ENCODE measurements at regions not wholly inside any gene's neighbourhood (a gene's known extent, or its start where the extent isn't known, plus 50 kb on each side); places are given as distances from the start of the nearest gene placed in this dataset.

DNA sequence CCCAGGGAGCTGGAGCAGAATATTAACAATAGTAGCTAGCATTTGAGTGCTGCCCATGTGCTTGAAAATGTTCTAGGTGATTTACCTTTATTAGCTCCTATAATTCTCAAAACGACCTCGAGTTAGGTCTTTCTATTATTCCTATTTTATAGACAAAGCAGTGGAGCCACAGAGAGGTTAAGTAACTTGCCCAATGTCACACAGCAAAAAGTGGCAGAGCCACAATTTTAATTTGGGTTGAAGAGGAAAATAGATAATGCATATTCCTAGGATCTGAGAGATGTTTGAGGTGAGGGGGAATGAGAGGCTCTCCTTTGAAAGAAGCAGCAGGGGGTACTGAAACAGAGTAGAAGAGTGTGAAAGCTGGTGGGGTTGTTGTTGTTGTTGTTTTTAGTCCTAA, 354.5 kb upstream of the SLC35B3 start:
- Mint-ChIP-seq H3K27me3 (no peaks in the 10 kb centered on the region), H3K4me1 (no peaks in the 10 kb centered on the region), H3K27ac (no peak overlapping the region), H3K9me3 (peaks cover 0 to 28% (median 13%) of the 10 kb centered on the region in 8 donors), H3K36me3 (no peaks in the 10 kb centered on the region), H3K4me3 (no peak overlapping the region)
- H3K4me3 ChIP-seq (ENCODE audit: low read length in 2 of 2), result no peak overlapping the region
- H3K4me1 ChIP-seq (ENCODE audit: insufficient read depth, low read length), result no peaks in the 10 kb centered on the region
- intact Hi-C loops (cut with micrococcal nuclease), result no loop called here
- no peak overlapping the region for H3K27ac ChIP-seq (ENCODE audit: low read depth, low read length)
- POLR2A ChIA-PET (ENCODE audit: partially characterized antibody), result no interaction called here
- no peaks in the 10 kb centered on the region for H3K36me3 ChIP-seq (ENCODE audit: insufficient read depth, low read length)
- CTCF ChIA-PET (ENCODE audit: partially characterized antibody), result no interaction called here
- H3K9me3 ChIP-seq (ENCODE audit: control insufficient read depth in 1 of 2, low read length in 2 of 2), result no peaks in the 10 kb centered on the region
- DNase-seq, result no peak
- H3K27me3 ChIP-seq (ENCODE audit: insufficient read depth, low read length), result no peaks in the 10 kb centered on the region

DNA sequence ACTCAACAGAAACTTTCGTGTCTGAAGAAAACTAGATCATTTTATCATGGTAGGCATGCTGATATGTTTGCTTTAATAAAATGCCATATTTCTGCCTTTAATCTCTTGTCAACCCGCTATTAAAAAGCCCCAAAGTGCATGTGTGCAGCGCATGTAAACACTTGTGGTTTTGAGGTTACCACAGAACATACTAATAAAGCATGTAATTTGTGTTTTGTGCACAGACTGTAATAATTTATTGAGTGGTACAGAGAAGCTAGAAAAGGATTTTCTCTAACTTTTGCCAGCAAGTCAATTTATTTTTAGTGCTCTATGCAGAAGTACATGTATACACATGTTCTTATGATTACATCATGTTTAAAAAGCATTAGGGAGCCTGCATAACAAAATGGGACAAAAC, 349.9 kb upstream of the SLC35B3 start:
- no peak overlapping the region for H3K27ac ChIP-seq (ENCODE audit: low read depth, low read length)
- no peaks in the 10 kb centered on the region for H3K4me1 ChIP-seq (ENCODE audit: insufficient read depth, low read length)
- Mint-ChIP-seq H3K27ac (no peak overlapping the region), H3K36me3 (no peaks in the 10 kb centered on the region), H3K9me3 (peaks cover 0 to 23% (median 11%) of the 10 kb centered on the region in 8 donors), H3K4me1 (no peaks in the 10 kb centered on the region), H3K4me3 (no peak overlapping the region), H3K27me3 (no peaks in the 10 kb centered on the region)
- H3K4me3 ChIP-seq (ENCODE audit: low read length in 2 of 2), result no peak overlapping the region
- H3K36me3 ChIP-seq (ENCODE audit: insufficient read depth, low read length), result no peaks in the 10 kb centered on the region
- ChIA-PET POLR2A (ENCODE audit: partially characterized antibody) (no interaction called here), CTCF (ENCODE audit: partially characterized antibody) (interaction anchor here (1.3 kb wide), 1 partner anchor 36 kb away, joined by 3 read pairs; no protein-coding TSS in a partner anchor)
- no peaks in the 10 kb centered on the region for H3K9me3 ChIP-seq (ENCODE audit: control insufficient read depth in 1 of 2, low read length in 2 of 2)
- no peak for DNase-seq
- H3K27me3 ChIP-seq (ENCODE audit: insufficient read depth, low read length), result no peaks in the 10 kb centered on the region
- intact Hi-C loops (cut with micrococcal nuclease), result no loop called here

DNA sequence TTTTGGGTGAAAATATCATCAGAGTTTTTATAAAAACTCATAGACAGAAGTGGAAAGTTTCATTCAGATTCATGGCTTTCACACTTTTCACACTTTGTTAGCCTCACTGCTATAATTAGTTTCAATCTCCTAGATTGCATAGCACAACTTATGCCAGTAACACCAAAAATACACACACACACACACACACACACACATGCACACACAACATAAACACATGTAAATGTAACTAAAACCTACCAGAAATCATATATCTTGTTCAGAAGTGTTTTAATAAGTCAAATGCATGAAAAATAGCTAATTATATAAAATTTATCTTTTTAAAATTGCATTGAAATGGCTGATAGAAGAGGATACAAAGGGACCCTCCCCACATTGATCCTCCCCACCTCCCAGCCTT, 347.8 kb upstream of the SLC35B3 start:
- H3K9me3 ChIP-seq (ENCODE audit: control insufficient read depth in 1 of 2, low read length in 2 of 2), result peaks cover 0 to 3% of the 10 kb centered on the region in 2 donors
- H3K4me1 ChIP-seq (ENCODE audit: insufficient read depth, low read length), result no peaks in the 10 kb centered on the region
- no peaks in the 10 kb centered on the region for H3K36me3 Mint-ChIP-seq
- H3K36me3 ChIP-seq (ENCODE audit: insufficient read depth, low read length), result no peaks in the 10 kb centered on the region
- ChIA-PET POLR2A (ENCODE audit: partially characterized antibody) (no interaction called here), CTCF (ENCODE audit: partially characterized antibody) (no interaction called here)
- no peak for DNase-seq
- intact Hi-C loops (cut with micrococcal nuclease), result no loop called here
- H3K4me3 ChIP-seq (ENCODE audit: low read length in 2 of 2), result no peak overlapping the region
- H3K4me3 Mint-ChIP-seq, result no peak overlapping the region
- no peak overlapping the region for H3K27ac Mint-ChIP-seq
- H3K4me1 Mint-ChIP-seq, result no peaks in the 10 kb centered on the region
- peaks cover 0 to 26% (median 10%) of the 10 kb centered on the region in 8 donors for H3K9me3 Mint-ChIP-seq
- H3K27me3 ChIP-seq (ENCODE audit: insufficient read depth, low read length), result no peaks in the 10 kb centered on the region
- no peak overlapping the region for H3K27ac ChIP-seq (ENCODE audit: low read depth, low read length)
- H3K27me3 Mint-ChIP-seq, result no peaks in the 10 kb centered on the region

DNA sequence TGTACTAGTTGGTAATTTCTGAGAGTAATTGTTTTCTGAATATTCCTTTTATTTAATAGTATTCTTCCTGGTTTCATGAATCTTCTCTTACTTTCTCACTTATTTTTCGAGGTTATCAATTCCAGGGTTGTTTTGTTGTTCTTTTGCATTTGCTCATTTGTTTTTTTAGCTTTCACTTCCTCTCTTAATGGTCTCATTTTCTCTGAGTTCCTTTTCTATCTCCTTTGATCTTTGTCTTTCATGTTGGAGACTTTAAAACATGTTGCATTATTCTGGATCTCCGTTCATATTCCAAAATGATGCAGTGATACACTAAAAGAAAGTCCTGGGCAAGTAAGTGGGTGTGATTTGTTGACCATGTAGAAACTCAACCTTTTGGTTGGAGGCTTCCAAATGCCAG, 345.3 kb upstream of the SLC35B3 start:
- H3K27me3 Mint-ChIP-seq, result no peaks in the 10 kb centered on the region
- Histone ChIP-seq H3K27me3 (ENCODE audit: insufficient read depth, low read length) (no peaks in the 10 kb centered on the region), H3K4me1 (ENCODE audit: insufficient read depth, low read length) (no peaks in the 10 kb centered on the region), H3K4me3 (ENCODE audit: low read length in 2 of 2) (no peak overlapping the region), H3K27ac (ENCODE audit: low read depth, low read length) (no peak overlapping the region), H3K9me3 (ENCODE audit: control insufficient read depth in 1 of 2, low read length in 2 of 2) (peaks cover 0 to 3% of the 10 kb centered on the region in 2 donors), H3K36me3 (ENCODE audit: insufficient read depth, low read length) (no peaks in the 10 kb centered on the region)
- peaks cover 0 to 32% (median 15%) of the 10 kb centered on the region in 8 donors for H3K9me3 Mint-ChIP-seq
- H3K4me3 Mint-ChIP-seq, result no peak overlapping the region
- intact Hi-C loops (cut with micrococcal nuclease), result no loop called here
- no peaks in the 10 kb centered on the region for H3K36me3 Mint-ChIP-seq
- ChIA-PET CTCF (ENCODE audit: partially characterized antibody) (no interaction called here), POLR2A (ENCODE audit: partially characterized antibody) (no interaction called here)
- H3K4me1 Mint-ChIP-seq, result no peaks in the 10 kb centered on the region
- DNase-seq, result no peak
- no peak overlapping the region for H3K27ac Mint-ChIP-seq

DNA sequence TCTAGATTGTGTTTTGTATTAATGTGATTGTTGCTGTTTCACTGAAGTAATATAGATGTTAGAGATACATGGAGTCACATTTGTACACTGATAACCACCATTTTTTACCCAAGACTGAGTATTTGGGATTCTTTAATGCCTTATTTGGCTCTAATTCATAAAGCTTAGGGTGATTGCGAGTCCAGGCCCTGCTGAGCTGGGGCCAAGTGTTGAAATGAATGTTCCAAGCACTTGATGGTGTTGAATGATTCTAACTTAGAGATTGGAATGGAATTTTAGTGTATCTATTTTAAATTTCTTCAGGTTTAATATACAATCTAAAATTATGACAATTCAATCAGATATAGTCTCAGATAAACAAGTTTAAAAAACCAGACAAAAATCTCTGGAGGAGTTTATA, 329.4 kb upstream of the SLC35B3 start:
- H3K4me3 ChIP-seq (ENCODE audit: low read length in 2 of 2), result no peak overlapping the region
- no peaks in the 10 kb centered on the region for H3K36me3 Mint-ChIP-seq
- H3K9me3 Mint-ChIP-seq, result peaks cover 0 to 5% (median 3%) of the 10 kb centered on the region in 8 donors
- no peaks in the 10 kb centered on the region for H3K9me3 ChIP-seq (ENCODE audit: control insufficient read depth in 1 of 2, low read length in 2 of 2)
- ChIA-PET POLR2A (ENCODE audit: partially characterized antibody) (no interaction called here), CTCF (ENCODE audit: partially characterized antibody) (no interaction called here)
- H3K4me3 Mint-ChIP-seq, result no peak overlapping the region
- H3K36me3 ChIP-seq (ENCODE audit: insufficient read depth, low read length), result no peaks in the 10 kb centered on the region
- no peaks in the 10 kb centered on the region for H3K4me1 ChIP-seq (ENCODE audit: insufficient read depth, low read length)
- H3K27ac Mint-ChIP-seq, result no peak overlapping the region
- DNase-seq, result no peak
- H3K4me1 Mint-ChIP-seq, result no peaks in the 10 kb centered on the region
- no peak overlapping the region for H3K27ac ChIP-seq (ENCODE audit: low read depth, low read length)
- no peaks in the 10 kb centered on the region for H3K27me3 Mint-ChIP-seq
- H3K27me3 ChIP-seq (ENCODE audit: insufficient read depth, low read length), result no peaks in the 10 kb centered on the region
- intact Hi-C loops (cut with micrococcal nuclease), result no loop called here

DNA sequence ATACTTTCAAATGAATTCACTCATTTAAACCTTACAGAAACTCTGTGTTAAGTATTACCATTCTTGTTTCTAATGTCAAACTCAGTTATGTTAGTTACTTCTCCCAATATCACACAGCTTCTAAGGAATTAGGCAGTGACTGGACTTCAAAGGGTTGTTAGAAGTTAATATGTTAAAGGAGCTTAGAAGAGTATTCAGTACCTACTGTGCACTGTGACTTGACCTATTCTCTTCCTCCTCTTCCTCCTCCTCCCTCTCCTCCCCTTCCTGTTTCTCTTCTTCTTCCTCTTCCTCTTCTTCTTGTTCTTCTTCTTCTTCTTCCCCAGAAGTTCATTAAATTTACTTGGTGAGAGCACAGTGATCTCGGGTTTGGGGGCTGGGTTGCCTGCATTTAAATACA, 325.6 kb upstream of the SLC35B3 start:
- CTCF ChIA-PET (ENCODE audit: partially characterized antibody), result no interaction called here

DNA sequence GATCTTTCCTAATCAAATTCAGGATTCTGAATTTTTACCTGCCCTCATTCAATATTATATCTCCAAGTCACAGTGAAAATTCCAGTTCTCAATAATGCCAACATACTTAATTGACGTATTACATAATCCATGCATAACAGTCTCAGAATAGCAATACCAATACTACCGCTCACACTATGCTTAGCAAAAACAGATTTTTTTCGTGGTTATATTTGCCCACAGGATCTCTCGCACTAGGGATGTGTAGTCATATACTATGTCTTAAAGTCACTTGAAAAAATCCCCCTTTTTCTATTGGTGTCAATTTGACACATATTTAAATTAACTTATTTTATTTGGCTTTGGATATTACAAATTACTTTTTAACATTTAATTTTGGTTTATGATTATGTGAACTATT, 323.1 kb upstream of the SLC35B3 start:
- DNase-seq, result no peak
- Histone ChIP-seq H3K4me3 (ENCODE audit: low read length in 2 of 2) (no peak overlapping the region), H3K9me3 (ENCODE audit: control insufficient read depth in 1 of 2, low read length in 2 of 2) (no peaks in the 10 kb centered on the region), H3K27me3 (ENCODE audit: insufficient read depth, low read length) (no peaks in the 10 kb centered on the region), H3K27ac (ENCODE audit: low read depth, low read length) (no peak overlapping the region), H3K36me3 (ENCODE audit: insufficient read depth, low read length) (no peaks in the 10 kb centered on the region), H3K4me1 (ENCODE audit: insufficient read depth, low read length) (no peaks in the 10 kb centered on the region)
- Mint-ChIP-seq H3K4me1 (no peaks in the 10 kb centered on the region), H3K27ac (no peak overlapping the region), H3K27me3 (no peaks in the 10 kb centered on the region), H3K4me3 (no peak overlapping the region), H3K9me3 (peaks cover 4 to 21% (median 11%) of the 10 kb centered on the region in 8 donors), H3K36me3 (no peaks in the 10 kb centered on the region)
- POLR2A ChIA-PET (ENCODE audit: partially characterized antibody), result no interaction called here
- CTCF ChIA-PET (ENCODE audit: partially characterized antibody), result no interaction called here
- intact Hi-C loops (cut with micrococcal nuclease), result no loop called here

More for the DNA sequence above, 325.6 kb upstream of the SLC35B3 start:
- Mint-ChIP-seq H3K27ac (no peak overlapping the region), H3K4me3 (no peak overlapping the region), H3K27me3 (no peaks in the 10 kb centered on the region), H3K4me1 (no peaks in the 10 kb centered on the region), H3K36me3 (no peaks in the 10 kb centered on the region), H3K9me3 (peaks cover 4 to 15% (median 8%) of the 10 kb centered on the region in 8 donors)
- intact Hi-C loops (cut with micrococcal nuclease), result no loop called here
- H3K4me3 ChIP-seq (ENCODE audit: low read length in 2 of 2), result no peak overlapping the region
- POLR2A ChIA-PET (ENCODE audit: partially characterized antibody), result no interaction called here
- no peaks in the 10 kb centered on the region for H3K4me1 ChIP-seq (ENCODE audit: insufficient read depth, low read length)
- no peaks in the 10 kb centered on the region for H3K36me3 ChIP-seq (ENCODE audit: insufficient read depth, low read length)
- no peaks in the 10 kb centered on the region for H3K27me3 ChIP-seq (ENCODE audit: insufficient read depth, low read length)
- no peak overlapping the region for H3K27ac ChIP-seq (ENCODE audit: low read depth, low read length)
- DNase-seq, result no peak
- H3K9me3 ChIP-seq (ENCODE audit: control insufficient read depth in 1 of 2, low read length in 2 of 2), result no peaks in the 10 kb centered on the region

DNA sequence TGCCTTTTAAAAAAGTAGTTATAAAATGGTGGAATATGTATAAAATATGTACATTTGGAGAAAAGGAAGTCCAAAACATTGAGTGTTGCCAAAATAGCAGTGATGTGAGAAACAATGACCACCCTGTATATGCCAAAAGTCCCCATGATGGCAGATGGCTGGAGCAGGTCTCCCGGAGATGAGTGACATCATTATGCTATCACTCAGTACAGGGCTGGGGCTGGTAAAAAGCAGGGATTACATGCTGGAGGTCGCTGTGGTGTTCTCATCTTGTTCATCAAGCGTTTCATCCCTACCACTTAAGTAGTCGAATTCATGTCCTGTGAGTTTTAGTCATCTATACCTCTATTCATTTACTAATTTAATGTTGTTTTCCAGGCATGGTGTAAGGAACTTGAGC, 315.3 kb upstream of the SLC35B3 start:
- no peak overlapping the region for H3K4me3 Mint-ChIP-seq
- no peaks in the 10 kb centered on the region for H3K27me3 Mint-ChIP-seq
- H3K9me3 Mint-ChIP-seq, result peaks cover 2 to 21% (median 10%) of the 10 kb centered on the region in 8 donors
- DNase-seq, result no peak
- no peaks in the 10 kb centered on the region for H3K36me3 ChIP-seq (ENCODE audit: insufficient read depth, low read length)
- H3K4me1 Mint-ChIP-seq, result no peaks in the 10 kb centered on the region
- H3K4me3 ChIP-seq (ENCODE audit: low read length in 2 of 2), result no peak overlapping the region
- intact Hi-C loops (cut with micrococcal nuclease), result no loop called here
- H3K27ac Mint-ChIP-seq, result no peak overlapping the region
- H3K27ac ChIP-seq (ENCODE audit: low read depth, low read length), result no peak overlapping the region
- H3K36me3 Mint-ChIP-seq, result no peaks in the 10 kb centered on the region
- CTCF ChIA-PET (ENCODE audit: partially characterized antibody), result no interaction called here
- no peaks in the 10 kb centered on the region for H3K27me3 ChIP-seq (ENCODE audit: insufficient read depth, low read length)
- POLR2A ChIA-PET (ENCODE audit: partially characterized antibody), result no interaction called here
- no peaks in the 10 kb centered on the region for H3K9me3 ChIP-seq (ENCODE audit: control insufficient read depth in 1 of 2, low read length in 2 of 2)
- no peaks in the 10 kb centered on the region for H3K4me1 ChIP-seq (ENCODE audit: insufficient read depth, low read length)
